Endothelial cell of umbilical vein (primary cell): ENCODE measurements at regions not wholly inside any gene's neighbourhood (a gene's known extent, or its start where the extent isn't known, plus 50 kb on each side); places are given as distances from the start of the nearest gene placed in this dataset.

ENCODE experiments used
- BruUV-seq: library from RNA; stranded (reverse); fragments of 400-500 nt; replicated peaks from 2 replicates; lab custom pipeline; 2021; lab: Mats Ljungman, UMichigan
- CTCF ChIA-PET: fragments of 300-600, 350-600 bp; sonication (Branson Sonifier 250); formaldehyde crosslinking; loops from one replicate; lab custom pipeline; 2021; ENCODE audit warnings: antibody characterized with exemption, inconsistent platforms; lab: Charles Lee
- POLR2A ChIA-PET: fragments of 300-600, 350-600 bp; sonication (Branson Sonifier 250); formaldehyde crosslinking; loops from one replicate; lab custom pipeline; 2021; ENCODE audit warnings: antibody characterized with exemption, inconsistent platforms; lab: Charles Lee
- DNase-seq: peaks from one replicate; pipeline ENCODE4 v3.0.0-alpha.2; 2011; ENCODE audit warnings: low read depth, low spot score
- FAIRE-seq: peaks from 2 replicates; lab custom pipeline; 2011; peaks lifted over from hg19 to GRCh38; lab: Jason Lieb, UNC
- H2AFZ ChIP-seq: 2 replicates; pipeline ENCODE4 v1.6.0; 2012; ENCODE audit warnings: low read depth, low read length, control low read depth, inconsistent platforms
- H3K27ac ChIP-seq: 2 replicates; pipeline ENCODE4 v1.5.1; 2011; ENCODE audit warnings: low read depth, mild to moderate bottlenecking, control low read depth, low read length, moderate library complexity; ENCODE audit not compliant: insufficient read depth
- H3K27me3 ChIP-seq, 2 experiments: 2 replicates each; pipeline versions ENCODE4 v1.6.0 to v1.6.1; 2011; ENCODE audit warnings: low read length in 2 of 2, mixed read lengths in 1 of 2; ENCODE audit not compliant: control insufficient read depth in 2 of 2, insufficient read depth in 2 of 2
- H3K36me3 ChIP-seq, 2 experiments: 2 replicates in 1 of 2; 3 replicates in 1 of 2; pipeline ENCODE4 v1.5.1; 2011; ENCODE audit warnings: low read length in 2 of 2, mild to moderate bottlenecking in 1 of 2, moderate library complexity in 1 of 2; ENCODE audit not compliant: control insufficient read depth in 2 of 2, insufficient read depth in 2 of 2; ENCODE audit errors: extremely low read depth in 1 of 2
- H3K4me1 ChIP-seq: 3 replicates; pipeline ENCODE4 v1.5.1; 2011; ENCODE audit warnings: mild to moderate bottlenecking, low read length; ENCODE audit not compliant: control insufficient read depth, insufficient read depth; ENCODE audit errors: extremely low read depth
- H3K4me2 ChIP-seq: 2 replicates; pipeline ENCODE4 v1.6.1; 2011; ENCODE audit warnings: low read length, control low read depth, mixed read lengths; ENCODE audit not compliant: insufficient read depth
- H3K4me3 ChIP-seq, 3 experiments: fragments of 200-600 bp in 1 of 3; sonication (generic), shearing (Covaris generic) in 1 of 3; replicated peaks in 1 of 3; 2 replicates each; pipeline ENCODE4 v1.5.1; 2011 to 2016; ENCODE audit warnings: control low read depth in 3 of 3, low read length in 3 of 3, mild to moderate bottlenecking in 2 of 3, inconsistent platforms in 1 of 3, low read depth in 1 of 3, moderate library complexity in 1 of 3; ENCODE audit not compliant: insufficient read depth in 1 of 3
- H3K79me2 ChIP-seq: 2 replicates; pipeline ENCODE4 v1.6.0; 2012; ENCODE audit warnings: low read length, inconsistent platforms; ENCODE audit not compliant: control insufficient read depth, insufficient read depth
- H3K9ac ChIP-seq: replicated peaks from 2 replicates; pipeline ENCODE3; 2011; ENCODE audit warnings: low read length, control low read depth; ENCODE audit not compliant: insufficient read depth; ENCODE audit errors: extremely low read depth
- H3K9me1 ChIP-seq: replicated peaks from 3 replicates; pipeline ENCODE4 v1.6.0; 2011; ENCODE audit warnings: mild to moderate bottlenecking, low read length; ENCODE audit not compliant: control insufficient read depth, insufficient read depth; ENCODE audit errors: extremely low read depth
- H3K9me3 ChIP-seq: replicated peaks from 2 replicates; pipeline ENCODE4 v1.5.1; 2012; ENCODE audit warnings: low read length, inconsistent platforms; ENCODE audit not compliant: control insufficient read depth, insufficient read depth
- H4K20me1 ChIP-seq: replicated peaks from 2 replicates; pipeline ENCODE3; 2011; ENCODE audit warnings: mild to moderate bottlenecking, low read length; ENCODE audit not compliant: control insufficient read depth, insufficient read depth; ENCODE audit errors: extremely low read depth
- EZH2 ChIP-seq: IDR thresholded peaks from 2 replicates; pipeline ENCODE4 v1.6.1; 2012; ENCODE audit warnings: borderline replicate concordance, low read depth, mild to moderate bottlenecking, moderate library complexity, low read length, inconsistent platforms; ENCODE audit not compliant: severe bottlenecking
- FOS ChIP-seq: IDR thresholded peaks from 2 replicates; pipeline ENCODE4 v1.6.1; 2011; ENCODE audit warnings: mild to moderate bottlenecking, low read length, moderate library complexity, borderline replicate concordance; ENCODE audit not compliant: insufficient read depth
- GATA2 ChIP-seq: IDR thresholded peaks from 2 replicates; pipeline ENCODE4 v1.7.0; 2011; ENCODE audit warnings: low read depth, mild to moderate bottlenecking, moderate library complexity, mixed read lengths, low read length; ENCODE audit not compliant: insufficient read length, insufficient read depth
- JUN ChIP-seq: IDR thresholded peaks from 2 replicates; pipeline ENCODE4 v1.6.1; 2011; ENCODE audit warnings: borderline replicate concordance, low read depth; ENCODE audit not compliant: insufficient read length, insufficient read depth
- MYC ChIP-seq: IDR thresholded peaks from one replicate; pipeline ENCODE4 v1.6.1; 2011; ENCODE audit warnings: mild to moderate bottlenecking, low read depth, low read length
- POLR2A ChIP-seq: IDR thresholded peaks from 2 replicates; pipeline ENCODE4 v1.6.1; 2012; ENCODE audit warnings: low read depth, mild to moderate bottlenecking, control low read depth, low read length
- dilution Hi-C: fragments of 300-500 bp; cut with MboI; formaldehyde crosslinking; loops from one replicate; pipeline ENCODE4 v1.15.0; 2019; ENCODE audit warnings: low sequenced_read_pairs; ENCODE audit not compliant: extremely low pct_ligation_motif_present
- intact Hi-C: fragments of 100-400 bp; cut with micrococcal nuclease; formaldehyde crosslinking; loops from one replicate; pipeline ENCODE4 v1.10.0; 2022
- TF ChIP-seq, protein P1 (sequence below): IDR thresholded peaks from 2 replicates; pipeline ENCODE4 v1.6.1; 2011; ENCODE audit not compliant: insufficient read depth, insufficient read length
- TF ChIP-seq, protein P2 (sequence below), 2 donors: IDR thresholded peaks; 1 replicate in 1 of 2; 2 replicates in 1 of 2; pipeline ENCODE4 v1.5.1; 2011; ENCODE audit warnings: low read length in 2 of 2, mild to moderate bottlenecking in 2 of 2, moderate library complexity in 2 of 2, control low read depth in 1 of 2, inconsistent platforms in 1 of 2, low read depth in 1 of 2; ENCODE audit not compliant: insufficient read depth in 1 of 2; ENCODE audit errors: extremely low read depth in 1 of 2

DNA sequence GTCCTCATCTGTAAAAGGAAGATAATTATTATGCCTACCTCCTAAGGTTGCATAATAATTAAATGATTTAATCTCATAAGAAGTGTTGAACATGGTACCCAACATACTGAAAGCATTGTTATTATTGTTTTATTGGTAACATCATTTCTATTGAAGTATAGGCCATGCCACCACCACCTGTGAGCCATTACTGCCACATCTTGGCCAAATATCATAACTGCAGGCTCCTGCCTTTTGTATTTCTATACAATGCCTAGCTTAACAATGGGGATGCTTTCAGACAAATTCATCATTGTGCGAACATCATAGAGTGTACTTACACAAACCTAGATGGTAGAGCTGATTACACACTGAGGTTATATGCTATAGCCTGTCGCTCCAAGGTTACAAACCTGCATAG is 61.1 kb upstream of the NPSR1 start:
- intact Hi-C loops, result loop anchor here (1.0 kb wide), 2 partner anchors 276 to 463 kb away; no protein-coding TSS in a partner anchor
- dilution Hi-C loops, result no loop called here
- DNase-seq, result peak; percentile 50

DNA sequence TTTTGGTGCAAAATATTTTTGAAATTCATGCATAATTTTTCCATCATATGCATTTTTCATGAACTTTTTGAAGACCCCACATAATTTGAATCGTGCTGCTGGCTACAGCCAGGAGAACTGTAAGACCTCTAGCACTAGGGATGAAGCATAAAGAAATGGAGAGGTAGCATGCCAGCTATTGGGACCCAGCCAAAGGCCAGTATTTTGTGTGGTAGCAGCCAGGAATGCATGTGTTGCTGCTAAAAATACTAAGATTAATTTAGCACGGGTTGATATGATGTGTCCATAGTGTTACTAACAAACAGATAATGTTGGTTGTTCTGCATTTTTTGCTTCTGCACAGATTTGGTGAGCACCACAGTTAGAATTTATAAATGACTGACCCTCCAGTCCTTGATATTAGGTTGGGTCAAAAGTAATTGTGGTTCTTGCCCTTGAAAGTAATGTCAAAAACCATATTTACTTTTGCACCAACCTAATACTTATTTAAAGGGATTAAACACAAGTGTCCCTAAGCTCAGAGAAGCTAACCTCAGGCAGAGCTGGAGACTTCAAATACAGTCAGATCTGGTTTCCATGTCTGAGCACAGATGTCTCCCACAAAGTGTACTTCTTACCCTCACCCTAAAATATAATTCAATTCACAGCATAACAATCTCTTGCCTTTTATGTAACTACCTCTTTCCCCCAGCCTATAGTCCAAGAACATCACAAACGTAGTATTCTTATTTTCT is 54.1 kb upstream of the NPSR1 start:
- CTCF ChIA-PET, result no interaction called here
- Histone ChIP-seq H3K4me2 (no peak overlapping the region), H3K9ac (no peak overlapping the region), H3K27me3 (no peaks in the 10 kb centered on the region), H2AFZ (no peak overlapping the region), H3K36me3 (no peaks in the 10 kb centered on the region), H3K4me3 (no peak overlapping the region), H3K9me1 (no peaks in the 10 kb centered on the region), H3K79me2 (no peaks in the 10 kb centered on the region), H3K4me1 (no peaks in the 10 kb centered on the region), H4K20me1 (no peaks in the 10 kb centered on the region), H3K9me3 (no peaks in the 10 kb centered on the region), H3K27ac (no peak overlapping the region)
- dilution Hi-C loops (no loop called here), intact Hi-C loops (no loop called here)
- no peak for DNase-seq
- no peak for FAIRE-seq
- TF ChIP-seq, protein P1, sequence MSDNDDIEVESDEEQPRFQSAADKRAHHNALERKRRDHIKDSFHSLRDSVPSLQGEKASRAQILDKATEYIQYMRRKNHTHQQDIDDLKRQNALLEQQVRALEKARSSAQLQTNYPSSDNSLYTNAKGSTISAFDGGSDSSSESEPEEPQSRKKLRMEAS, result no peak
- TF ChIP-seq EZH2, result no peak
- TF ChIP-seq GATA2, result no peak
- no peak for TF ChIP-seq JUN
- no peak for TF ChIP-seq POLR2A
- TF ChIP-seq FOS, result no peak
- TF ChIP-seq MYC, result no peak
- no TSS peak for BruUV-seq
- POLR2A ChIA-PET, result interaction anchor here (0.6 kb wide), 1 partner anchor 43 kb away, joined by 3 read pairs; no protein-coding TSS in a partner anchor

More for the DNA sequence above, 61.1 kb upstream of the NPSR1 start:
- Histone ChIP-seq H3K79me2 (no peaks in the 10 kb centered on the region), H4K20me1 (no peaks in the 10 kb centered on the region), H3K9me3 (no peaks in the 10 kb centered on the region), H3K9ac (no peak overlapping the region), H3K9me1 (no peaks in the 10 kb centered on the region), H3K27ac (no peak overlapping the region), H3K4me3 (no peak overlapping the region), H3K4me2 (no peak overlapping the region), H3K4me1 (no peaks in the 10 kb centered on the region), H2AFZ (no peak overlapping the region), H3K27me3 (no peaks in the 10 kb centered on the region), H3K36me3 (no peaks in the 10 kb centered on the region)
- no peak for FAIRE-seq
- POLR2A ChIA-PET, result no interaction called here
- no peak for TF ChIP-seq POLR2A
- TF ChIP-seq, protein P2, sequence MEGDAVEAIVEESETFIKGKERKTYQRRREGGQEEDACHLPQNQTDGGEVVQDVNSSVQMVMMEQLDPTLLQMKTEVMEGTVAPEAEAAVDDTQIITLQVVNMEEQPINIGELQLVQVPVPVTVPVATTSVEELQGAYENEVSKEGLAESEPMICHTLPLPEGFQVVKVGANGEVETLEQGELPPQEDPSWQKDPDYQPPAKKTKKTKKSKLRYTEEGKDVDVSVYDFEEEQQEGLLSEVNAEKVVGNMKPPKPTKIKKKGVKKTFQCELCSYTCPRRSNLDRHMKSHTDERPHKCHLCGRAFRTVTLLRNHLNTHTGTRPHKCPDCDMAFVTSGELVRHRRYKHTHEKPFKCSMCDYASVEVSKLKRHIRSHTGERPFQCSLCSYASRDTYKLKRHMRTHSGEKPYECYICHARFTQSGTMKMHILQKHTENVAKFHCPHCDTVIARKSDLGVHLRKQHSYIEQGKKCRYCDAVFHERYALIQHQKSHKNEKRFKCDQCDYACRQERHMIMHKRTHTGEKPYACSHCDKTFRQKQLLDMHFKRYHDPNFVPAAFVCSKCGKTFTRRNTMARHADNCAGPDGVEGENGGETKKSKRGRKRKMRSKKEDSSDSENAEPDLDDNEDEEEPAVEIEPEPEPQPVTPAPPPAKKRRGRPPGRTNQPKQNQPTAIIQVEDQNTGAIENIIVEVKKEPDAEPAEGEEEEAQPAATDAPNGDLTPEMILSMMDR (IDR thresholded peaks at IDR 0.05; ENCODE audit: extremely low read depth in 1 of 2, insufficient read depth in 1 of 2, low read depth in 1 of 2, low read length in 2 of 2), result peak in 1 of 2 donors; percentile 42
- CTCF ChIA-PET, result interaction anchor here (0.6 to 5.5 kb wide), 28 partner anchors 9 to 664 kb away, joined by 3 to 222 read pairs (median 5); no protein-coding TSS in a partner anchor
- BruUV-seq, result no TSS peak
